ENCODE measurements at regions not wholly inside any gene's neighbourhood (a gene's known extent, or its start where the extent isn't known, plus 50 kb on each side); places are given as distances from the start of the nearest gene placed in this dataset.

GRCh38 chrX:139191286-139191685 is 339.3 kb upstream of the F9 start:
- no peaks in the 10 kb centered on the region for H4K20me1 ChIP-seq (ENCODE audit: control insufficient read depth, insufficient read depth, insufficient read length)
- no peak overlapping the region for H3K27ac ChIP-seq (ENCODE audit: insufficient read length, low read depth, low read length)
- WGBS (ENCODE audit: extremely low coverage, insufficient read length, low lambda C conversion rate): no CpG with 5 or more reads among the region's 2 CpGs
- no peak overlapping the region for H3K4me3 Mint-ChIP-seq
- no peak for DNase-seq
- no peaks in the 10 kb centered on the region for H3K36me3 Mint-ChIP-seq (ENCODE audit: insufficient read depth in 1 of 3, low read depth in 3 of 3)
- no peak overlapping the region for H4K5ac ChIP-seq (ENCODE audit: insufficient read length, low read depth, low read length)
- H3K79me1 ChIP-seq (ENCODE audit: insufficient read depth, low read depth, low read length, poor library complexity, severe bottlenecking): no peaks in the 10 kb centered on the region
- no peak overlapping the region for H3K56ac ChIP-seq (ENCODE audit: insufficient read length, low read depth, low read length)
- H3K4me1 ChIP-seq (ENCODE audit: insufficient read depth, low read length): no peaks in the 10 kb centered on the region; the same call in 1 of the 2 replicates
- H3K4me1 Mint-ChIP-seq: peaks cover 16 to 25% of the 10 kb centered on the region in 2 experiments
- H3T11ph ChIP-seq (ENCODE audit: low read length): no peak overlapping the region
- H2BK120ac ChIP-seq (ENCODE audit: low read depth, low read length, poor library complexity, severe bottlenecking): no peak overlapping the region
- H3K27me3 Mint-ChIP-seq (ENCODE audit: low read depth): peaks cover 98% of the 10 kb centered on the region
- no peak overlapping the region for H2AFZ ChIP-seq (ENCODE audit: low read length)
- H2BK20ac ChIP-seq (ENCODE audit: low read depth, low read length, poor library complexity, severe bottlenecking): no peak overlapping the region
- H2BK15ac ChIP-seq (ENCODE audit: low read depth, low read length): no peak overlapping the region
- no peak overlapping the region for H3K9ac ChIP-seq (ENCODE audit: extremely low read depth, insufficient read length, low read length)
- no peak overlapping the region for H3K27ac Mint-ChIP-seq
- H3K27me3 ChIP-seq (ENCODE audit: insufficient read depth, low read length): peaks cover 63% of the 10 kb centered on the region; the same call in 1 of the 2 replicates
- no peak overlapping the region for H3K23ac ChIP-seq (ENCODE audit: insufficient read length, low read depth, low read length)
- H2BK12ac ChIP-seq (ENCODE audit: insufficient read length, low read depth, low read length): no peak overlapping the region
- peaks cover 0 to 3% of the 10 kb centered on the region in 2 experiments; a peak in 2 of 5 replicates for H3K9me3 Mint-ChIP-seq
- H3K18ac ChIP-seq (ENCODE audit: insufficient read length, low read depth, low read length): no peak overlapping the region
- no peaks in the 10 kb centered on the region for H3K79me2 ChIP-seq (ENCODE audit: insufficient read depth, low read length)
- H3K4me2 ChIP-seq (ENCODE audit: insufficient read depth, insufficient read length, low read length): no peak overlapping the region
- H2AK5ac ChIP-seq (ENCODE audit: insufficient read length, low read length): no peak overlapping the region
- H3K14ac ChIP-seq (ENCODE audit: insufficient read depth, low read length): no peak overlapping the region
- no peak for TF ChIP-seq CTCF (conservative IDR thresholded peaks at IDR 0.05)
- no peak overlapping the region for H3K4ac ChIP-seq (ENCODE audit: low read depth, low read length)
- H3K9me3 ChIP-seq (ENCODE audit: control insufficient read depth, low read depth, low read length): no peaks in the 10 kb centered on the region
- H4K8ac ChIP-seq (replicated peaks; ENCODE audit: insufficient read length, low read depth, low read length): no peak overlapping the region
- H3K23me2 ChIP-seq (ENCODE audit: insufficient read length, low read depth, low read length, poor library complexity, severe bottlenecking): peaks cover 6% of the 10 kb centered on the region
- H2BK5ac ChIP-seq (ENCODE audit: insufficient read length, low read length): no peak overlapping the region
- no peak overlapping the region for H4K91ac ChIP-seq (ENCODE audit: insufficient read length, low read depth, low read length)
